Epithelial cell of prostate (primary cell): ENCODE measurements at regions not wholly inside any gene's neighbourhood (a gene's known extent, or its start where the extent isn't known, plus 50 kb on each side); places are given as distances from the start of the nearest gene placed in this dataset.

Source experiments
- DNase-seq: peaks from one replicate; pipeline ENCODE4 v3.0.0-alpha.2; 2011; ENCODE audit warnings: low read depth, low spot score
- H3K27ac ChIP-seq: fragments of 450-650 bp; 2 replicates; pipeline ENCODE4 v1.5.1; 2017; ENCODE audit warnings: mild to moderate bottlenecking

GRCh38 chr3:153295901-153296300 lies 133.9 kb downstream of the RAP2B start:
- no peak for DNase-seq
- no peak overlapping the region for H3K27ac ChIP-seq

DNA sequence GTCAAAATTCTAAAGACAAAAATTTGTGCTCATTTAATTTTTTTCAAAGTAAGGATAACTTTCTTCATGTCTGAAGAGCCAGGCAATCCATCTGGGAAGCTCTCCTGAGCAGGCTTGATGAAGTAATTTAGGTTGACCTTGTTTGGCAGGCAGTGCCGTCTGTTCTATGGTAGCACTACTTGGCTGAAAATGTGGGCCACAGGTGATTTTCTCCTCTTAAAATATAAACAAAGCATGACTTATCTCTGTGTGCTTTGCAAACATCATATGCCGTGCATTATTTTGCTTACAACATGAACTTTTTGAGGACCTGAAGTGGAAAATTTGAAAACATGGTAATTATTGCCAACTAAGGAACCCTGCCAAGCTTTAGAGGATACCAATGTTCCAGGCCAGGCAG lies 143.2 kb downstream of the RAP2B start:
- no peak overlapping the region for H3K27ac ChIP-seq
- DNase-seq = no peak

- DNase-seq = no peak
- no peak overlapping the region for H3K27ac ChIP-seq
These were observed 149.5 kb downstream of the RAP2B start for GRCh38 chr3:153311541-153311940.

DNA sequence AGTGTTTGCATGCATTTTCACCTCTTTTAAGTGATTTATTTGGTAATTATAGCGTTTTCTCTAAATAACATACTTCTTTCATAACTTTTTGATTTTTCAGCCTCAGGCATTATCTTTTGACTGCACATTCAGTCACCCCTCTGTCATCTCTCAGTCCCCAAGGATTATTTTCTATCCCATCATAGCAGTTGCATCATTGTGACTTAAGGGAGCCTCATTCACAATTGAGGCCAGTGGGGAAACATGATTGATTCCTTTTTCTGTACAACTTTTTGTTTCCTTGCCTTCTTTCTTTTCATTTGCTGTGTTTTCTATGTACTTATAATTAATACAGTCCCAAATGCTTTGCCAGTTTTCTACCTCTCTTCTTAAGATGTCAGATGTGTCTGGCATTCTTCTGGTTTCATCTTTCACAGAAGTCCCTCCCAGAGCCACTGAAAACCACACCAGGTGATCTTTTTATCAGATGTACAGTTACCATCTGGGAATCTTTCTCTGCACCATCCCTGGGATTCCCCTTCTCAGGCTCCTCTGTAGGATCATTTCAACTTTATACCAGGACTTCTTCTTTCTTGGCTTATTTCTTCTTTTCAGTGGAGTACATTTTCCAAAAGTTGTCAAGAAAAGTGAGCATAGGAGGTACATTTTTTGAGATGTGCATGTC lies 151.4 kb downstream of the RAP2B start:
- no peak for DNase-seq

DNA sequence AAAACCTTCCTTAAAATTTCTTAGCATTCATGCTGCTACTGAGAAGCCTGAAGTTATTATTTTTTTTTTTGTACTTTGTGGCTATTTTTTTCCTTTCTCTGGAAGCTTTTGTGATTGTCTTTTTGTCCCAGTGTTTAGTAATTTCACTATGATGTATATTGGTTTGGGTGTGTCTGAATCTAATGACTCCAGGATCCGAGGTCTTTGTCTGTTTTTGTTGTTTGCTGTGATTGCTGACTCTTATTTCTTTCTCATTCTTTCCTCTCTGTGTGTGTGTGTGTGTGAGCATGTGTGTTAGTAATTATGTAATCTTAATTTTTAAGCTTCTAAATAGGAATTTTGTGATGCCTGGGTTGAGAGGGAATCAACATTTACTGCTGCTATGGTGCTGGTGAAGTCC lies 152.0 kb downstream of the RAP2B start:
- peak overlapping the region; percentile 3 for H3K27ac ChIP-seq
- no peak for DNase-seq

More for the DNA sequence above, 151.4 kb downstream of the RAP2B start:
- H3K27ac ChIP-seq = peak overlapping the region; percentile 3

GRCh38 chr3:153315781-153316180 lies 153.8 kb downstream of the RAP2B start:
- H3K27ac ChIP-seq = no peak overlapping the region
- DNase-seq = no peak

GRCh38 chr3:153319705-153320554 lies 157.9 kb downstream of the RAP2B start:
- no peak for DNase-seq
- no peak overlapping the region for H3K27ac ChIP-seq

GRCh38 chr3:153320585-153321128 lies 158.6 kb downstream of the RAP2B start:
- no peak for DNase-seq
- no peak overlapping the region for H3K27ac ChIP-seq

DNA sequence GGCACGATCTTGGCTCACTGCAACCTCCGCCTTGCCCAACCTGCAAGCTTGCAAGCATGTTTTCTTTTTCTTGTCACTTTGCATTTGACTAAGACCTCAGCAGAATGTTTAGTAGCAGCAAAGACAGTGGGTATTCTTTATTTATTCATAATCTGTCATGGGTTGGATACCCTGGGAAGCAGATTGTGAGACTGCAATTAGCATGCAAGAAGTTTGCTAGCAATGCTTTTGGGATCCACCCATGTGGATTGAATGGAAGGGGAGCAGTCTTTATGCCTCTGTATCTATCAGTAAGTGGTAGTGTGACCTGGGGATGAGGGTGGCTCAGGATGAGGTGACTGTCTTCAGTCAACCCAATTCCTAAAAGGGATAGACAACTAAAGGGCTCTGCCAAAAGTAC lies 166.7 kb downstream of the RAP2B start:
- H3K27ac ChIP-seq = no peak overlapping the region
- no peak for DNase-seq

GRCh38 chr3:153330901-153331300 lies 168.9 kb downstream of the RAP2B start:
- DNase-seq = no peak
- no peak overlapping the region for H3K27ac ChIP-seq

GRCh38 chr3:153331676-153332075 lies 169.7 kb downstream of the RAP2B start:
- no peak for DNase-seq
- H3K27ac ChIP-seq = no peak overlapping the region

DNA sequence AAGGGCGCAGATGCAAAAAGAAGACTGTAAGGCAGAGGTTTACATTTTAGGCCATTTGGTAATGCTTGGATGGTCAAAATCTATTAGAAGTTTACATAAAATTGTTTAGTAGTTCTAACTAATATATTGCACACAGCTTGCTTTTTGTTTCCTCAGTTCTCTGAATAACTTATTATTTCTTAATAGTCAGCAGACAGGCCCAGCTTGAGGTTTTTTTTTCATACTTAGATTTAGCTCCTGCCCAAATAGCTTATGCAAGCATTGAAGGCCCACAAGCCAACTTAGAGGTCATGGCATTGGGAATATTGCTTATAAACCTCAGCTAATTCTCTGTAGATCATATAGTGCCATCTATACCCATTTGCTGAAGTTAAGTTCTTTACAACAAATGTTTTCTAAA lies 172.5 kb downstream of the RAP2B start:
- no peak for DNase-seq
- no peak overlapping the region for H3K27ac ChIP-seq

DNA sequence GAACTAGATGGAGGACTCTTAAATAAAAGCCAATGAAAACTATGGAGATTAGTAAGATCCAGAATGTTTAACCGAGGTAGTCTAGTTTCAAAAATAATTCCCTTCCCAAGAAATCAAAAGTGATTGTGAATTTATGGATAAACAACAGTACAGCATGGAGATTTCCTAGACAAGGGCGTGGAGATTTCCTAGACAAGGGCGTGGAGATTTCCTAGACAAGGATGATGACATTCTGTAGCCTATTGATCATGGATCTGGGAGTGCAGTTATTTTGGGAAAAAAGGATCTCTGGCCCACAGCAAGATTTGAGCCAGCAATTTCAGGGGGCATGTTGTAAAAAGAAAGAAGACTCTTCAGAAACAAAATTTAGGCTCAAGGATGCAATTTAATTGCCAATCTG lies 175.3 kb downstream of the RAP2B start:
- no peak for DNase-seq
- no peak overlapping the region for H3K27ac ChIP-seq

DNA sequence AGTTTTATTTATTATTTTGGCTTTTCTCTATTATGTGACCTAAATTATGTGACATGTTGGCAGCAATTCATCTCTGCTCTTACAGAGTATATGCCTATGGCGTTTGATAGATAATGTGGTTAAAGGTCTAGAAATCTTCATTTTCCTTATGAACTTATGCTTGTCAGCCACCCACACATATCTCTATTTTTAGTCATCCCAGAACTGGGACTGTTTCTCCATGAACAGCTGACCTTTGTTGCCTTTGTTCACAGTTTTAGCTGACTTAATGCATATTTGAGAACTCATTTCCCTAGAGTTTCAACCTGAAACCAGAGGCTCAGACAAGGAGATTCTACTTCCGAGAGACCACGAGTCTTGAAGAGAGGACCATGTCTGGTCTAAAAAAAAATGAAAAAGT lies 176.5 kb downstream of the RAP2B start:
- H3K27ac ChIP-seq = no peak overlapping the region
- DNase-seq = no peak

DNA sequence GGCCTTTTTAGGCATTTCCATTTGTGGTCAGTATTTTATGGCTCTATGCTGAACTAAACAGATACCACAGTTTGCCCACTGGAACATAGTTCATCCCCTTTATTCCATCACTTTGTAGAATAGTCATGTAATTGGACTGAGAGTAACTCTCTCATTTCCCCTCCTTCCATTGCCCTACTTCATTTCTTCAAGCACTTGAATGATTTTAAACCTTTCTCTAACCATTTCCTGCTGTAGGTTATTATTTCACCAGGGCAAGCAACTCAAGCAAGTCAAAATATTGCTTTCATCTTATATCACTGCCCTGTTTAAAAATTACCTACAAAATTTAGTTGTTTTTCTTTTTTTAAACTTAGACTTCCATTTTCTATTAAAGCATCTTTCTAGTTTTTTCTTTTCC lies 177.0 kb downstream of the RAP2B start:
- no peak overlapping the region for H3K27ac ChIP-seq
- DNase-seq = no peak

GRCh38 chr3:153343988-153344782 lies 182.2 kb downstream of the RAP2B start:
- peak overlapping the region; percentile 9 for H3K27ac ChIP-seq
- DNase-seq = no peak

GRCh38 chr3:153348457-153349107 lies 186.6 kb downstream of the RAP2B start:
- peak overlapping the region; percentile 15 for H3K27ac ChIP-seq
- DNase-seq = no peak

DNA sequence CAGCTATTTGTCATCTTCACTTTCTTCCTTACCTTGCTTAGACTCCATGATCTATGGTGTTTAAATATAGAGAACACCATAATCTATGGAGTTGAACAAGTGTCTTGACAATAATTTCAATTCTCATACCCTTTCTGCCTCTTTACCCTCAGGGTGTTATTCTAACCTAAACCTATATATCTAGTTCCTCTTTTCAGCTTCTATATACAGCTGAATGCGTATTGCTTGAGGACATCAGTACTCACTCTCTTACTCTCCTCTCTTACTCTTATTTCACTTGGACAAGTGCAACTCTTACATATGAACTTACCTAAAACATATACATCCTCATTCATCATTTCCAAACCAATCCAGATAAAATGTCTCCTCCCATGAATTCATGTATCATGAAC lies 187.1 kb downstream of the RAP2B start:
- peak overlapping the region; percentile 15 for H3K27ac ChIP-seq
- no peak for DNase-seq

DNA sequence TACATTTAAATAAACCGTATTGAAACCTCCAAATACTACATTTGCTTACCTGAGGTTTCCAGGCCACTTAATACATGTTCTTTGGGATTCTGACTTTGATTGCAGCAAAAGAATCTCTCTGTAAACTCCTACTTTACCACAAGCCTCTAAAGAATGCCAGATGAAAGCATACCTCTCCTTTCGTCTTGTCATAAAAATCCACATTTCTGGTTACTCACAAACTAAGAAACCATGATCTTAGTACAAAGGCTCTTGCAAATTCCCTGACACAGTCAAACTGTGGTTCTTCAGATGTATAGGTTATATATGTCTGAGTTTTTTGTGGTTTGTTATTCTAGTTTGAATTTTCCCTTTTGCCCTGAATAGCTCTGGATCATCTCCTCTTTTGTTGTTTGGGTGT lies 188.4 kb downstream of the RAP2B start:
- DNase-seq = no peak
- no peak overlapping the region for H3K27ac ChIP-seq

DNA sequence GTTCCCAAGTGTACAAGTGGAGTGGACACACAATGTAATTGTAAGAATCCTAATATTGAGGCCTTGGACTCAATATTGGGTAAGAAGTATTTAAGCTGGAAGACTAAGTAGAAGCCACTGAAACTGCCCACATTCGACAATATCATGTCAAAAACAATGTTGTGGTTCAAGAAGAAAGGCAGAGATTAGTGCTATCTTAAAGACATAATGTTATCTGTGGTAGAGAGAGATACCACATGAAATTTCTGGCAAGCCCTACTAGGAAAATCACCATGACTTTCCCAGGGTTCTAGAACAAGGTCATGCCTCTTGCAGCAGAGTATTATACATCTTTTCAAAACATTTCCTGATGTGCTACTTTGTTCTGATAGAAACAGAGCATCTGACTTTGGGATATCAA lies 192.6 kb downstream of the RAP2B start:
- no peak overlapping the region for H3K27ac ChIP-seq

More for the DNA sequence above, 192.6 kb downstream of the RAP2B start:
- no peak for DNase-seq
